ENCODE measurements at regions not wholly inside any gene's neighbourhood (a gene's known extent, or its start where the extent isn't known, plus 50 kb on each side); places are given as distances from the start of the nearest gene placed in this dataset.

DNA sequence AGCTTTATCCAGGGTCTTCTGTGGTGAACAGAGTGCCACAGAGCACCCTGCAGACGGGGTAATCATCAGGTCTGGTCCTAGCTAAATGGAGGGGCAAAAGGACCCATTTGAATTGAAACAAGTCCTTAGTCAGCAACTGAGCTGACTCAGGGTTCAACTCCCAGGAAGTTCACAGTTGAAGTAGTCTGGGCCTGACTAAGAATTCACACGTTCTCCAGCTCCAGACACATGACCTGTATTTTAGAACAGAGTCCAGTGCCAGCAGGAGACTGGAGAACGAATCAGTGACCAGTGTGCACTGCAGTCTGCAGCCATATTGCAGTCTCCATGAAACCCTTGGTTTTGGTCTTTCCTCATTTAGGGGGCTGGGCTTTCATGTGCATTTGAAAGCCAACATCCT, 85.2 kb downstream of the ELOVL4 start:
- POLR2A ChIA-PET (ENCODE audit: unreplicated experiment) = no interaction called here
- no TSS peak for BruUV-seq (replicated peaks)

More for the DNA sequence above, 85.2 kb downstream of the ELOVL4 start:
- intact Hi-C loops (cut with micrococcal nuclease) = no loop called here
- no peak overlapping the region for H4K91ac ChIP-seq (ENCODE audit: insufficient read depth, low read depth, low read length)
- H4K20me1 ChIP-seq (ENCODE audit: insufficient read depth, low read length) = no peaks in the 10 kb centered on the region
- TF ChIP-seq CHD1 (IDR thresholded peaks at IDR 0.05; ENCODE audit: low read depth, low read length) (no peak), RCOR1 (IDR thresholded peaks at IDR 0.05; ENCODE audit: insufficient replicate concordance, low read length) (no peak), MAZ (IDR thresholded peaks at IDR 0.05; ENCODE audit: borderline replicate concordance, low read depth, low read length) (no peak), POLR2A (IDR thresholded peaks at IDR 0.05; ENCODE audit: low read depth, low read length) (no peak), RFX5 (IDR thresholded peaks at IDR 0.05; ENCODE audit: low read depth, low read length) (no peak), CEBPB (IDR thresholded peaks at IDR 0.05; ENCODE audit: low read depth, low read length) (no peak), NFE2L2 (IDR thresholded peaks at IDR 0.05; ENCODE audit: low read depth, low read length) (no peak)
- H3K4me2 ChIP-seq (ENCODE audit: low read depth, low read length) = no peak overlapping the region
- H2AFZ ChIP-seq (replicated peaks; ENCODE audit: low read length, poor library complexity) = no peak overlapping the region
- H2AK5ac ChIP-seq (ENCODE audit: low read depth, low read length) = no peak overlapping the region
- H3K4me3 ChIP-seq (ENCODE audit: insufficient read depth, low read depth, low read length) = no peak overlapping the region
- CTCF ChIA-PET = no interaction called here
- H3K14ac ChIP-seq (replicated peaks; ENCODE audit: low read depth, low read length) = no peak overlapping the region
- DNase-seq (no peak), ATAC-seq (ENCODE audit: low read depth) (no peak)
- H3K36me3 ChIP-seq (ENCODE audit: control insufficient read depth, insufficient read depth, low read length) = no peaks in the 10 kb centered on the region
- H2BK15ac ChIP-seq (ENCODE audit: low read depth, low read length) = no peak overlapping the region
- H3K9ac ChIP-seq (ENCODE audit: low read depth, low read length) = no peak overlapping the region
- H3K4ac ChIP-seq (ENCODE audit: low read depth, low read length) = no peak overlapping the region
- H3K18ac ChIP-seq (ENCODE audit: low read depth, low read length) = no peak overlapping the region
- peaks cover 2% of the 10 kb centered on the region; the same call in 1 of the 2 replicates for H3K27me3 ChIP-seq (ENCODE audit: control insufficient read depth, insufficient read depth, low read length)
- in situ Hi-C loops (cut with MboI; ENCODE audit: low sequenced_read_pairs) = no loop called here
- dilution Hi-C loops (cut with HindIII; ENCODE audit: low sequenced_read_pairs, unreplicated experiment) = no loop called here
- no peaks in the 10 kb centered on the region for H3K79me1 ChIP-seq (ENCODE audit: low read depth in 1 of 2, low read length in 2 of 2)
- H4K5ac ChIP-seq (ENCODE audit: low read depth, low read length) = no peak overlapping the region
- no peak overlapping the region for H2BK20ac ChIP-seq (ENCODE audit: low read depth, low read length)
- no peak overlapping the region for H3K27ac ChIP-seq (ENCODE audit: insufficient read depth, low read length)
- H2BK5ac ChIP-seq (ENCODE audit: low read depth, low read length, poor library complexity, severe bottlenecking) = no peak overlapping the region
- H4K8ac ChIP-seq (ENCODE audit: low read depth in 2 of 2, low read length in 2 of 2) = no peak overlapping the region
- H3K23ac ChIP-seq (ENCODE audit: low read depth, low read length) = no peak overlapping the region
- WGBS, 2 experiments (ENCODE audit: extremely low coverage in 2 of 2, insufficient read length in 1 of 2) = no CpG with 5 or more reads among the region's 3 CpGs
- no peak overlapping the region for H2BK120ac ChIP-seq (ENCODE audit: low read depth, low read length)
- no peaks in the 10 kb centered on the region for H3K9me1 ChIP-seq (ENCODE audit: insufficient read depth, low read length)
- no peaks in the 10 kb centered on the region for H3K4me1 ChIP-seq (ENCODE audit: control insufficient read depth, insufficient read depth, low read length)
- no peak overlapping the region for H2AK9ac ChIP-seq (replicated peaks; ENCODE audit: low read depth, low read length, poor library complexity)
- H3K56ac ChIP-seq (ENCODE audit: extremely low read depth, insufficient read depth, low read length) = no peak overlapping the region
- H3K9me3 ChIP-seq (ENCODE audit: control insufficient read depth, insufficient read depth, low read length) = no peaks in the 10 kb centered on the region
